Right ventricle myocardium inferior (tissue), 1 donor: ENCODE measurements at regions not wholly inside any gene's neighbourhood (a gene's known extent, or its start where the extent isn't known, plus 50 kb on each side); places are given as distances from the start of the nearest gene placed in this dataset.

Source experiments
- ATAC-seq: fragments of 200-7000 bp; cut with Tn5 transposase; one replicate; pipeline ENCODE4 v1.9.1; 2020; ENCODE audit warnings: mild to moderate bottlenecking, moderate library complexity
- DNase-seq: peaks from one replicate; pipeline ENCODE4 v3.0.0; 2021; ENCODE audit errors: missing footprints
- intact Hi-C: fragments of 100-400 bp; cut with DNase I; formaldehyde crosslinking; loops from one replicate; pipeline ENCODE4 v1.11.0; 2022
- donor health status: DM: no; HTN: yes; CAD: no; lungs with severe emphysema.

GRCh38 chr5:178808886-178809285 is 50.9 kb upstream of the ZNF354B start:
- intact Hi-C loops: no loop called here
- ATAC-seq (no peak), DNase-seq (no peak)

GRCh38 chr5:178801021-178801420 is 58.7 kb upstream of the ZNF354B start:
- intact Hi-C loops: no loop called here
- ATAC-seq (no peak), DNase-seq (no peak)

- no peak for ATAC-seq
- intact Hi-C loops: loop anchor here (10.0 kb wide), 1 partner anchor 697 kb away; no protein-coding TSS in a partner anchor
- DNase-seq: no peak
Observed at GRCh38 chr5:178797546-178798440, 62.0 kb upstream of the ZNF354B start.

- DNase-seq: no peak
- ATAC-seq: no peak
- intact Hi-C loops: loop anchor here (10.0 kb wide), 1 partner anchor 698 kb away; no protein-coding TSS in a partner anchor
Observed at GRCh38 chr5:178797101-178797521, 62.6 kb upstream of the ZNF354B start.

GRCh38 chr5:178796165-178796945 is 63.4 kb upstream of the ZNF354B start:
- intact Hi-C loops: loop anchor here (10.0 kb wide), 1 partner anchor 698 kb away; no protein-coding TSS in a partner anchor
- no peak for ATAC-seq
- no peak for DNase-seq

- DNase-seq (no peak), ATAC-seq (no peak)
- intact Hi-C loops: loop anchor here (10.0 kb wide), 1 partner anchor 700 kb away; no protein-coding TSS in a partner anchor
Observed at GRCh38 chr5:178794433-178794832, 64.0 kb upstream of the ZNF354A start.

- intact Hi-C loops: loop anchor here (10.0 kb wide), 1 partner anchor 701 kb away; no protein-coding TSS in a partner anchor
- no peak for ATAC-seq
- no peak for DNase-seq
Observed at GRCh38 chr5:178793696-178794095, 63.2 kb upstream of the ZNF354A start.

GRCh38 chr5:178793151-178793550 is 62.7 kb upstream of the ZNF354A start:
- DNase-seq: no peak
- no peak for ATAC-seq
- intact Hi-C loops: loop anchor here (10.0 kb wide), 1 partner anchor 702 kb away; no protein-coding TSS in a partner anchor

- intact Hi-C loops: loop anchor here (10.0 kb wide), 1 partner anchor 703 kb away; no protein-coding TSS in a partner anchor
- no peak for ATAC-seq
- no peak for DNase-seq
Observed at GRCh38 chr5:178791976-178792375, 61.5 kb upstream of the ZNF354A start.

- no peak for ATAC-seq
- intact Hi-C loops: loop anchor here (10.0 kb wide), 1 partner anchor 704 kb away; no protein-coding TSS in a partner anchor
- DNase-seq: no peak
Observed at GRCh38 chr5:178790371-178790770, 59.9 kb upstream of the ZNF354A start.

- ATAC-seq (no peak), DNase-seq (no peak)
- intact Hi-C loops: no loop called here
Observed at GRCh38 chr5:178788381-178789085, 58.1 kb upstream of the ZNF354A start.

- intact Hi-C loops: no loop called here
- ATAC-seq (no peak), DNase-seq (no peak)
Observed at GRCh38 chr5:178787889-178788288, 57.4 kb upstream of the ZNF354A start.

GRCh38 chr5:178786859-178787499 is 56.5 kb upstream of the ZNF354A start:
- ATAC-seq: no peak
- intact Hi-C loops: no loop called here
- DNase-seq: no peak

- intact Hi-C loops: no loop called here
- no peak for DNase-seq
- ATAC-seq: no peak
Observed at GRCh38 chr5:178786417-178786816, 56.0 kb upstream of the ZNF354A start.

GRCh38 chr5:178785999-178786398 is 55.5 kb upstream of the ZNF354A start:
- no peak for DNase-seq
- intact Hi-C loops: no loop called here
- no peak for ATAC-seq

GRCh38 chr5:178784391-178784790 is 53.9 kb upstream of the ZNF354A start:
- DNase-seq (no peak), ATAC-seq (no peak)
- intact Hi-C loops: no loop called here

GRCh38 chr5:178781936-178782335 is 51.5 kb upstream of the ZNF354A start:
- intact Hi-C loops: no loop called here
- DNase-seq: no peak
- ATAC-seq: no peak
